Mucosa of descending colon (tissue), 3 donors: ENCODE measurements at regions not wholly inside any gene's neighbourhood (a gene's known extent, or its start where the extent isn't known, plus 50 kb on each side); places are given as distances from the start of the nearest gene placed in this dataset.

Experiments used
- ATAC-seq: fragments of 200-7000 bp; cut with Tn5 transposase; one replicate; pipeline ENCODE4 v1.9.1; 2020; ENCODE audit warnings: mild to moderate bottlenecking, moderate library complexity
- DNase-seq, 3 donors: peaks; one replicate each; pipeline ENCODE4 v3.0.0-alpha.2; 2020
- H3K36me3 ChIP-seq: fragments of 200-600 bp; one replicate; pipeline ENCODE4 v1.8.0; 2021; ENCODE audit warnings: low read depth, mild to moderate bottlenecking
- H3K4me1 ChIP-seq: fragments of 200-600 bp; one replicate; pipeline ENCODE4 v1.8.0; 2021; ENCODE audit warnings: low read depth, mild to moderate bottlenecking
- H3K4me3 ChIP-seq: fragments of 200-600 bp; one replicate; pipeline ENCODE4 v1.8.0; 2021; ENCODE audit warnings: mild to moderate bottlenecking
- H3K9me3 ChIP-seq: fragments of 200-600 bp; one replicate; pipeline ENCODE4 v1.8.0; 2021; ENCODE audit warnings: mild to moderate bottlenecking
- CTCF ChIP-seq: fragments of 200-600 bp; IDR thresholded peaks from one replicate; pipeline ENCODE4 v1.8.0; 2022; ENCODE audit warnings: antibody characterized with exemption, mild to moderate bottlenecking
- intact Hi-C, 2 donors: fragments of 100-400 bp; cut with DNase I in 1 of 2; cut with micrococcal nuclease in 1 of 2; formaldehyde crosslinking; loops; one replicate each; pipeline versions ENCODE4 v1.11.0 to v1.11.1; 2022; cut with DNase I, micrococcal nuclease
- donor health status: DM: no; HTN: no; CAD: no; lungs with moderate emphysema.
- donor health status: DM: no; HTN: no; CAD: no.
- donor health status: DM: no; HTN: yes; CAD: no.

DNA sequence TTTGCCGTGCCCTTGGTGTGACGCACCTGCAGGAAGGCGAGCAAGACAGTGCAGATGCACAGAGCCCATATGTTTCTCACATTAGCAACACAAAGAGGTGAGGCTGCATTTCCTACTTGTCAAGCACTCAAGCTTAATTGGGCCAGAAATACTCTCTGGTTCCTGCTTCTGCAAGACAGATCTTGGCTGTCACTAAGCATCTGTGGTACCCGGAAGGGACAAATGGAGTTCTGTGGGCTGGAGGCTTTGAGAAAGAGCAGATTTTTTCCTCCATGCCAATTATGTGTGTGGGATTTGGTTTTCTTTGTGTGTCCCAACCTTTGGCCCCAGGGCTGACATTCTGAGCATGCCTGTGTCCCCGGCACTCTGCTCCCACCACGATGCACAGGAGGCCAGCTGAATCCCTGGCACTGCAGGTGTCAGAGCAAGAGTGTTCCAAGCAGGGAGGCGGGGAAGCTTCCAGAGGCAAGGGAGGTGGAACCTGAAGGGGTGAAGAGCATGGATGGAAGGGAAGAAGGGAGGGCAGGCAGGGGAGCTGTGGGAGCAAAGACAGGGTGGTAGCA, 52.0 kb upstream of the STUM start:
- intact Hi-C loops: no loop called here
- no peak for TF ChIP-seq CTCF
- DNase-seq (no peak), ATAC-seq (no peak)
- Histone ChIP-seq H3K36me3 (no peaks in the 10 kb centered on the region), H3K4me3 (no peak overlapping the region), H3K9me3 (no peaks in the 10 kb centered on the region), H3K4me1 (no peaks in the 10 kb centered on the region)

DNA sequence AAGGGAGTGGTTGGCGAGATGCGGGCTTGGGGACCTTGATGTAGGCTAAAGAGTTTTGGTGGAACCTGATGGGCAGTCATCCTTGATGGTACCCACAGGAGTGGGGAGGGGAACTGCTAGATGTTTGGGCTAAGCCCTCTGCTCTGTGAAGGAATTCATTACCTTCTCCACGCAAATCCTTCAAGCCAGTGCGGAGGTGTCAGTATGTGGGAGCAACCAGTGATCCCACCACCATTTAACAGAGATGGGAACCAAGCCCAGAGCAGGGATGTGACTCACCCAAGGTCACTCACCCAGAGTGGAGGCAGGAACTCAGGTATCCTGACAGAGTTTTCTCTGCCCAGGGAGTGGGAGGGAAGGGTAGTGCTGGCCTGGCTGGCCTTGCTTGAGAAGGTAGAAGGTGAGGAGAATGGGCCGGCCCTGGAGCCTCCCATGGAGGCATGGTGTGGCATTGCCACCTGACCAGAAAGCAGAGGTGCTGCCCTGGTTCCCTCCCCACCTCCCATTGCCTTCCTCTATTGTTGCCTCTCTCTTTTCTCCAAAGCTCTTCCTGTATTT, 51.2 kb upstream of the STUM start:
- DNase-seq (no peak), ATAC-seq (no peak)
- no peak for TF ChIP-seq CTCF
- no peaks in the 10 kb centered on the region for H3K4me1 ChIP-seq
- H3K36me3 ChIP-seq: no peaks in the 10 kb centered on the region
- intact Hi-C loops: no loop called here
- no peak overlapping the region for H3K4me3 ChIP-seq
- no peaks in the 10 kb centered on the region for H3K9me3 ChIP-seq

DNA sequence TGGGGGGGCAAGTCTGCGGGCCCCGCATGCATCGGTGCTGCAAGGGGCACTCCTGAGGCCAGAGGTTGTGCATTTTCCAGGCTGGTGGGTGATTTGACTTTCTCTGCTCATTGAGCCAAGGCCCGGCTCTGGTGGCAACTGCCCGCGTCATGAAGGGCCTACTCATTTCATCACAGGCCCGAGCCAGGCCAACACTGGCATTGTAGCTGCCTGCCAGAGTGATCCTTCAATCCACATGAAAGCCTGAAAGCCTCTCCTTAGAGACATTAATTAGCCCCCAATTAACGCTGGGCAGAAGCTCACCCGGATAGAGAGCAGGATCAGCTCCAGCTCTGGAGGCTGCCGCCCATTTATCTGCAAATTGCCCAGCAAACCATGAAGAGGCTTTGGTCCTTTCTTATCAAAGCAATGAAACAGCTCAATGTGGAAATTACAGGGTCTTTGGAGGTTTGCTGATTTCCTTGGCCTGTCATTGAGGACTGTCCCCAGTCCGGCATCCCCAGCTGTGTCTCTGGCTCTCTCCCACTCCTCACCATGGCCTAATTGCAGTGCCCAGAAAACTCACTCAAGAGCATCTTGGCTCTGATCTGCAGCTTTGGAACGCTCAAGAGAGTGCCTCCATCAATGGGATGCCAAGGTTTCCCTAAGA, 50.4 kb upstream of the STUM start:
- DNase-seq: no peak
- H3K36me3 ChIP-seq: no peaks in the 10 kb centered on the region
- no peaks in the 10 kb centered on the region for H3K4me1 ChIP-seq
- intact Hi-C loops: no loop called here
- no peaks in the 10 kb centered on the region for H3K9me3 ChIP-seq
- TF ChIP-seq CTCF: no peak
- H3K4me3 ChIP-seq: no peak overlapping the region
- ATAC-seq: no peak

DNA sequence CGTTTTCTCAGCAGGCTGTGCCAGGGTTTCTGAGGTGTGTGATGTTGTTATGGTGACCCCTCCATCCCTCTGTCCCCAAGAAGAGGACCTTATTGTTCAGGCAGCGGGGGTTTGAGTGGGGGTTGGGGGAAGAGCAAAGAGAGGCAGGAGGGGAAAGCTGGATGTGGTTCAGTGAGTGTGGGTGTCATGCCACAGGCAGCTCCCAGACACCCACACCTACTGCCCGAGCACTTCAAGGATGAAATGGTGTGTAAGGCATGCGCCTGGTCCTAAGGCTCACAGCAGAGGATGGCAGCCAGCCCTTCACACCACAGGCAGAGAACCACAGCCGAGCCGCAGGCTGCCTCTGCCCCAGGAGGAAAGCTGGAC, 49.9 kb upstream of the STUM start:
- Histone ChIP-seq H3K4me1 (no peaks in the 10 kb centered on the region), H3K4me3 (no peak overlapping the region), H3K9me3 (no peaks in the 10 kb centered on the region), H3K36me3 (no peaks in the 10 kb centered on the region)
- no peak for DNase-seq
- ATAC-seq: no peak
- intact Hi-C loops: no loop called here
- TF ChIP-seq CTCF: no peak
